ENCODE measurements at regions not wholly inside any gene's neighbourhood (a gene's known extent, or its start where the extent isn't known, plus 50 kb on each side); places are given as distances from the start of the nearest gene placed in this dataset.

DNA sequence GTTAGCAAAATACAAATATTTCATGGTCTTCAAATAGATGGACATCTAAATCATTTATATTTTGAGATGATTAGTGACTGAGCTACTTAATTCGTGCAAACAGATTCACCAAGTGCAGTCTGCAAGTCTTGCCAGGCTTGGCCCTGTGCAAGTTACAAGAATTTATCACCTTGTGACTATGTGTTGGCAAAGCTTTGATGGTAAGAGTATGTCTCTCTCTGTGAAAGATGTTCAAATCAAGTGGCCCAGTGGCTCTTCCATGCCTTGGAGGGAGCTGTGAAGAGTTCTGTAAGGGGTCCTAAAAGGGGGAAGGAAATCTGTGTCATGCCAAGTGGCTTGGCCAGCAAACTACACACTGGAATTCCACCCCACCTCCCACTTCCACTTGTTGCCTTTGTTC, 397.3 kb downstream of the TYW1 start:
- TF ChIP-seq EP300 (IDR thresholded peaks at IDR 0.05; ENCODE audit: borderline replicate concordance in 1 of 2, low read depth in 2 of 2, low read length in 2 of 2): no peak
- TF ChIP-seq, protein P1, sequence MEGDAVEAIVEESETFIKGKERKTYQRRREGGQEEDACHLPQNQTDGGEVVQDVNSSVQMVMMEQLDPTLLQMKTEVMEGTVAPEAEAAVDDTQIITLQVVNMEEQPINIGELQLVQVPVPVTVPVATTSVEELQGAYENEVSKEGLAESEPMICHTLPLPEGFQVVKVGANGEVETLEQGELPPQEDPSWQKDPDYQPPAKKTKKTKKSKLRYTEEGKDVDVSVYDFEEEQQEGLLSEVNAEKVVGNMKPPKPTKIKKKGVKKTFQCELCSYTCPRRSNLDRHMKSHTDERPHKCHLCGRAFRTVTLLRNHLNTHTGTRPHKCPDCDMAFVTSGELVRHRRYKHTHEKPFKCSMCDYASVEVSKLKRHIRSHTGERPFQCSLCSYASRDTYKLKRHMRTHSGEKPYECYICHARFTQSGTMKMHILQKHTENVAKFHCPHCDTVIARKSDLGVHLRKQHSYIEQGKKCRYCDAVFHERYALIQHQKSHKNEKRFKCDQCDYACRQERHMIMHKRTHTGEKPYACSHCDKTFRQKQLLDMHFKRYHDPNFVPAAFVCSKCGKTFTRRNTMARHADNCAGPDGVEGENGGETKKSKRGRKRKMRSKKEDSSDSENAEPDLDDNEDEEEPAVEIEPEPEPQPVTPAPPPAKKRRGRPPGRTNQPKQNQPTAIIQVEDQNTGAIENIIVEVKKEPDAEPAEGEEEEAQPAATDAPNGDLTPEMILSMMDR (IDR thresholded peaks at IDR 0.05; ENCODE audit: control extremely low read depth in 1 of 3, insufficient read depth in 1 of 3, low read depth in 1 of 3, low read length in 3 of 3): no peak
- TF ChIP-seq CREB1 (IDR thresholded peaks at IDR 0.05): no peak
- TF ChIP-seq POLR2A (IDR thresholded peaks at IDR 0.05; ENCODE audit: control extremely low read depth in 1 of 2, low read depth in 2 of 2, low read length in 2 of 2): no peak

Measured in H1 (cell line).